ENCODE measurements at regions not wholly inside any gene's neighbourhood (a gene's known extent, or its start where the extent isn't known, plus 50 kb on each side); places are given as distances from the start of the nearest gene placed in this dataset.
A peak's percentile ranks its signal among the peaks of the same experiment; 100 is the strongest.

- Histone ChIP-seq H3K4ac (ENCODE audit: low read depth, low read length) (no peak overlapping the region), H2AFZ (ENCODE audit: insufficient read depth, low read length, poor library complexity) (no peak overlapping the region), H3K9me3 (ENCODE audit: insufficient read depth, low read depth, low read length) (no peaks in the 10 kb centered on the region), H3K4me3 (ENCODE audit: low read depth, low read length) (no peak overlapping the region), H2BK120ac (ENCODE audit: insufficient read depth, low read length, poor library complexity) (no peak overlapping the region), H4K91ac (ENCODE audit: low read depth, low read length) (no peak overlapping the region), H2AK5ac (ENCODE audit: low read length) (no peak overlapping the region), H3K27ac (ENCODE audit: low read depth, low read length) (no peak overlapping the region), H4K12ac (ENCODE audit: low read depth, low read length) (no peak overlapping the region), H3K18ac (ENCODE audit: low read length) (no peak overlapping the region), H3K4me2 (ENCODE audit: low read length) (no peak overlapping the region), H3K4me1 (ENCODE audit: control insufficient read depth in 1 of 2, insufficient read depth in 2 of 2, low read length in 2 of 2) (peaks cover 0 to 3% of the 10 kb centered on the region in 2 experiments), H2BK5ac (ENCODE audit: low read depth, low read length, poor library complexity) (no peak overlapping the region), H3K9ac (ENCODE audit: low read length) (no peak overlapping the region), H3K36me3 (ENCODE audit: control insufficient read depth in 1 of 2, insufficient read depth in 2 of 2, low read length in 2 of 2) (no peaks in the 10 kb centered on the region), H3K27me3 (ENCODE audit: insufficient read depth, low read length) (no peaks in the 10 kb centered on the region), H4K8ac (ENCODE audit: low read depth, low read length) (no peak overlapping the region), H3K14ac (ENCODE audit: low read length) (no peak overlapping the region), H3K79me2 (ENCODE audit: control insufficient read depth, insufficient read depth, low read length, poor library complexity) (no peaks in the 10 kb centered on the region), H3K79me1 (ENCODE audit: low read length) (no peaks in the 10 kb centered on the region), H3K23ac (ENCODE audit: low read length) (no peak overlapping the region), H2BK12ac (ENCODE audit: low read length) (no peak overlapping the region)
- WGBS (ENCODE audit: extremely low coverage, insufficient coverage, insufficient read length), result no CpG with 5 or more reads among the region's 2 CpGs
- peak in 1 of 2 donors; percentile 13 for DNase-seq
Measured at GRCh38 chr1:195789321-195789720, 818.9 kb downstream of the KCNT2 start.

- WGBS (ENCODE audit: extremely low coverage, insufficient coverage, insufficient read length), result no CpG with 5 or more reads among the region's 4 CpGs
- DNase-seq, result no peak
- Histone ChIP-seq H3K79me2 (ENCODE audit: control insufficient read depth, insufficient read depth, low read length, poor library complexity) (no peaks in the 10 kb centered on the region), H4K12ac (ENCODE audit: low read depth, low read length) (no peak overlapping the region), H2BK12ac (ENCODE audit: low read length) (no peak overlapping the region), H2AFZ (ENCODE audit: insufficient read depth, low read length, poor library complexity) (no peak overlapping the region), H3K9ac (ENCODE audit: low read length) (no peak overlapping the region), H3K4me2 (ENCODE audit: low read length) (no peak overlapping the region), H3K27me3 (ENCODE audit: insufficient read depth, low read length) (no peaks in the 10 kb centered on the region), H3K14ac (ENCODE audit: low read length) (no peak overlapping the region), H3K27ac (ENCODE audit: low read depth, low read length) (no peak overlapping the region), H3K36me3 (ENCODE audit: control insufficient read depth in 1 of 2, insufficient read depth in 2 of 2, low read length in 2 of 2) (no peaks in the 10 kb centered on the region), H2AK5ac (ENCODE audit: low read length) (no peak overlapping the region), H3K9me3 (ENCODE audit: insufficient read depth, low read depth, low read length) (no peaks in the 10 kb centered on the region), H3K23ac (ENCODE audit: low read length) (no peak overlapping the region), H3K18ac (ENCODE audit: low read length) (no peak overlapping the region), H3K4me1 (ENCODE audit: control insufficient read depth in 1 of 2, insufficient read depth in 2 of 2, low read length in 2 of 2) (peaks cover 0 to 3% of the 10 kb centered on the region in 2 experiments), H4K91ac (ENCODE audit: low read depth, low read length) (no peak overlapping the region), H3K79me1 (ENCODE audit: low read length) (no peaks in the 10 kb centered on the region), H3K4me3 (ENCODE audit: low read depth, low read length) (no peak overlapping the region), H3K4ac (ENCODE audit: low read depth, low read length) (no peak overlapping the region), H2BK120ac (ENCODE audit: insufficient read depth, low read length, poor library complexity) (no peak overlapping the region), H4K8ac (ENCODE audit: low read depth, low read length) (no peak overlapping the region), H2BK5ac (ENCODE audit: low read depth, low read length, poor library complexity) (no peak overlapping the region)
Measured at GRCh38 chr1:195788721-195789120, 819.5 kb downstream of the KCNT2 start.

DNA sequence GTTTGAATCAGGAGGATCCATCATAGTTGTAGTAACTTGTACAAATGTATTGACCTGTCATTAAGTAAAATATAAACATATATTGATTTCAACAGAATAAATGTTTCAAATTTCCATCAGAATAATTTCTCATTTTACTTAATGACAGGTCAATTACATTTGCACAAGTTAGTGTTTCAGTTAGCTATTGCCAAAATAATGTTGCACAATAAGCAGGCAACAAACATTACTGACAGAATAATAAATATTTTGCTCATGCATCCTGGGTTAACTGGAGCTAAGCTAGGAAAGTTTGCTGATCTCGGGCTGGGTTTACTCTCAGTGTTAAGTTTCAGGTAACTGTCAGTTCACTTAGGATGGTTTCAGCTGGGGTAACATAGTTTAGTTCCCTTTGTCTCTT, 822.4 kb downstream of the KCNT2 start:
- Histone ChIP-seq H3K23ac (ENCODE audit: low read length) (no peak overlapping the region), H2AFZ (ENCODE audit: insufficient read depth, low read length, poor library complexity) (no peak overlapping the region), H3K27me3 (ENCODE audit: insufficient read depth, low read length) (no peaks in the 10 kb centered on the region), H4K12ac (ENCODE audit: low read depth, low read length) (no peak overlapping the region), H3K79me2 (ENCODE audit: control insufficient read depth, insufficient read depth, low read length, poor library complexity) (no peaks in the 10 kb centered on the region), H3K9me3 (ENCODE audit: insufficient read depth, low read depth, low read length) (no peaks in the 10 kb centered on the region), H3K27ac (ENCODE audit: low read depth, low read length) (no peak overlapping the region), H3K4ac (ENCODE audit: low read depth, low read length) (no peak overlapping the region), H3K18ac (ENCODE audit: low read length) (no peak overlapping the region), H3K14ac (ENCODE audit: low read length) (no peak overlapping the region), H2BK5ac (ENCODE audit: low read depth, low read length, poor library complexity) (no peak overlapping the region), H2BK120ac (ENCODE audit: insufficient read depth, low read length, poor library complexity) (no peak overlapping the region), H2AK5ac (ENCODE audit: low read length) (no peak overlapping the region), H4K8ac (ENCODE audit: low read depth, low read length) (no peak overlapping the region), H3K36me3 (ENCODE audit: control insufficient read depth in 1 of 2, insufficient read depth in 2 of 2, low read length in 2 of 2) (no peaks in the 10 kb centered on the region), H3K9ac (ENCODE audit: low read length) (no peak overlapping the region), H2BK12ac (ENCODE audit: low read length) (no peak overlapping the region), H3K4me3 (ENCODE audit: low read depth, low read length) (no peak overlapping the region), H3K79me1 (ENCODE audit: low read length) (no peaks in the 10 kb centered on the region), H4K91ac (ENCODE audit: low read depth, low read length) (no peak overlapping the region), H3K4me1 (ENCODE audit: control insufficient read depth in 1 of 2, insufficient read depth in 2 of 2, low read length in 2 of 2) (no peaks in the 10 kb centered on the region), H3K4me2 (ENCODE audit: low read length) (no peak overlapping the region)
- no peak for DNase-seq
- WGBS (ENCODE audit: extremely low coverage, insufficient coverage, insufficient read length), result no CpG with 5 or more reads among the region's 1 CpG

DNA sequence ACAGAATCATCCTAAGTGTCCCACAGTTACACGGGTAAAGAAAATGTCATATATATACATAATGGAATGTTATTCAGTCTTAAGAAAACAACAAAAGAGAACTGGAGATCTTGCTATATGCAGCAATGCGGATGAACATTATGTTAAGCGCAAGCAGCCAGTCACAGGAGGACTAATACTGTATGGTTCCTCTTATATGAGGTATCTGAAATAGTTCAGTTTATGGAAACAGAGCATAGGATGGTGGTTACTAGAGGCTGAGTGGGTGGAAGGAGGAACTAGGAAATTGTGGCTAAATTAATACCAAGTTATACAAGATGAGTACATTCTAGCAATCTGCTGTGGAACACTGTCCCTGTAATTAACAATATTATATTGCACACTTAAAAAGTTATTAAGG, 834.3 kb downstream of the KCNT2 start:
- Histone ChIP-seq H2AFZ (ENCODE audit: insufficient read depth, low read length, poor library complexity) (no peak overlapping the region), H2BK5ac (ENCODE audit: low read depth, low read length, poor library complexity) (no peak overlapping the region), H2AK5ac (ENCODE audit: low read length) (no peak overlapping the region), H3K23ac (ENCODE audit: low read length) (no peak overlapping the region), H3K4me3 (ENCODE audit: low read depth, low read length) (no peak overlapping the region), H4K12ac (ENCODE audit: low read depth, low read length) (no peak overlapping the region), H2BK12ac (ENCODE audit: low read length) (no peak overlapping the region), H4K91ac (ENCODE audit: low read depth, low read length) (no peak overlapping the region), H3K79me2 (ENCODE audit: control insufficient read depth, insufficient read depth, low read length, poor library complexity) (no peaks in the 10 kb centered on the region), H3K9ac (ENCODE audit: low read length) (no peak overlapping the region), H3K9me3 (ENCODE audit: insufficient read depth, low read depth, low read length) (no peaks in the 10 kb centered on the region), H3K4ac (ENCODE audit: low read depth, low read length) (no peak overlapping the region), H4K8ac (ENCODE audit: low read depth, low read length) (no peak overlapping the region), H3K18ac (ENCODE audit: low read length) (no peak overlapping the region), H3K36me3 (ENCODE audit: control insufficient read depth in 1 of 2, insufficient read depth in 2 of 2, low read length in 2 of 2) (no peaks in the 10 kb centered on the region), H3K14ac (ENCODE audit: low read length) (no peak overlapping the region), H3K27me3 (ENCODE audit: insufficient read depth, low read length) (no peaks in the 10 kb centered on the region), H2BK120ac (ENCODE audit: insufficient read depth, low read length, poor library complexity) (no peak overlapping the region), H3K27ac (ENCODE audit: low read depth, low read length) (no peak overlapping the region), H3K4me1 (ENCODE audit: control insufficient read depth in 1 of 2, insufficient read depth in 2 of 2, low read length in 2 of 2) (no peaks in the 10 kb centered on the region), H3K79me1 (ENCODE audit: low read length) (no peaks in the 10 kb centered on the region), H3K4me2 (ENCODE audit: low read length) (no peak overlapping the region)
- WGBS (ENCODE audit: extremely low coverage, insufficient coverage, insufficient read length), result no CpG with 5 or more reads among the region's 3 CpGs
- DNase-seq, result no peak
